SKM-1 treated with dmso at 0.1 percent for 144 hours (cell line): ENCODE measurements at regions not wholly inside any gene's neighbourhood (a gene's known extent, or its start where the extent isn't known, plus 50 kb on each side); places are given as distances from the start of the nearest gene placed in this dataset.

Source experiments
- DNase-seq: peaks from one replicate; lab custom pipeline; 2025; ENCODE audit not compliant: unreplicated experiment; lab: John Stamatoyannopoulos, UW

DNA sequence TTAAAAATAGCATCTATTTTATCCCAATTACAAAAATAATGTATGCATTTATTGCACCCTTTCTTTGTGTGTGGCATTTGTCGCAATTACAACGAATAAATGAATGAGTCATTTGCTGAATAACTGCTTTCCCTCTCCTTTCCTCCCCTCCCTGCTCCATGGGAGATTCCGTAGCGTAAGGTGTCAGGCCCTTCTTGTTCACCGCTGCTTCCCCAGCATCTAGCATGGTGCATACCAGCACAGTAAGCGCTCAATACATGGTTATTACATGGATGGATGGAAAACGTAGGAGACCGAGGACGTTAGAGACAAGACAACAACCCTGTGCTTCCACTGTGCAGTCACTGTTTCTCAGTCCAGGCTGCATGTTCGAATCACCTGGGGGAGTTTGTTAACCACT is 336.0 kb upstream of the EEF2KMT start:
- DNase-seq, result no peak

DNA sequence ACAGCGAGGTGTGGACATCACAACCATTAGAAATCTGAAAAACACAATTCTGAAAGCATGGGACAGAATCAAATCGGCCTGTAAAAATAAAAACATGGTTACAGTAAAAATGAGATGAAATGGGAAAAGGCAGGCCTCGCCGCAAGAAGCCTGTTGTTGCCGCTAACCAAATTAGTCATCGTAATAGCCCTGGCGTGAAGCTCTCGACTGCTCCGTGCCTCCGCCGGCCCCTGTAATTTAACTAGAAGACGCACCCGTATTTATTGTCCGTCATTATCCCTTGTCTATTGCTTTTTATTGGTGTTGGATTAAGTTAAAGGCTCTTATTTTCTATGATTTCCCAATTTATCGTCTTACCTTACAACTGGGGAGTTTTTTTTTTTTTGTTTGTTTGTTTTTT is 334.6 kb upstream of the EEF2KMT start:
- no peak for DNase-seq

DNA sequence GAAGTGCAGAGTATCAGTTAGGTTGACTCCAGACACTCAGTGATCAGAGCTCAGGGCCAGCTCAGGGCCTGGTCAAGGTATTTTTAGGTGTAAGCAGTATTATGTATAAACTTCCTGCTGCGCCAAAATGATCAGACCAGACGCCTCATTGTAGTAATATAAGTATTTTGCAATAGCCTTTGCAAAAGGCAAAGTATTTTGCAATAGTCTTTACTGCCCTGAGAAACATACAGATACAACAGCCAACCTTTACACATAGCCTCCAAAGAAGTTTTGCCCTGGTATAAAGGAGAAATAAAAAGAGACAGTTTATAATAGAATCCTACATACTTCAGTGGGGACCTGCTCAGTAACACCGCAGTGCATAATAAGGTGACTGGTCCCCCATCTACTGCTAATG is 333.0 kb upstream of the EEF2KMT start:
- no peak for DNase-seq

DNA sequence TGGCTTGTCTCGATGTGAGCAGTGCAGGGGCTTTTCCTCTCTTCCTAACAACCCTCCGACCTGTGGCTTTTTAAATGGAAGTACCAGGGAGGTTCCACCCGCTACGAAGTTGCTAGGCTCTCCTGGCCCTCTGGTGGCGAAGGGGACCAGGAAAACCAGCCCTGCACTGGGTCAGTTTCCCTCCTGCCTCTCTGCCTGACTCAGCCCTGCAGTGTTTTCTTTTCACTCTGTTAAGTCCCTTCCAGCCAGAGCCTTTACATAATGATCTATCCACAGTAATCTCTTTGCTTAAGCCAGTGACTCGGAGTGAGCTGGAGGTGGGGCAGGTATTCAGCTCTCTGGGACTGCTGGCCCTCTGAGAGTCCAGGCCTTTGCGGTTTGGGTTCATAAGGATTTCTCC is 331.3 kb upstream of the EEF2KMT start:
- DNase-seq, result no peak

DNA sequence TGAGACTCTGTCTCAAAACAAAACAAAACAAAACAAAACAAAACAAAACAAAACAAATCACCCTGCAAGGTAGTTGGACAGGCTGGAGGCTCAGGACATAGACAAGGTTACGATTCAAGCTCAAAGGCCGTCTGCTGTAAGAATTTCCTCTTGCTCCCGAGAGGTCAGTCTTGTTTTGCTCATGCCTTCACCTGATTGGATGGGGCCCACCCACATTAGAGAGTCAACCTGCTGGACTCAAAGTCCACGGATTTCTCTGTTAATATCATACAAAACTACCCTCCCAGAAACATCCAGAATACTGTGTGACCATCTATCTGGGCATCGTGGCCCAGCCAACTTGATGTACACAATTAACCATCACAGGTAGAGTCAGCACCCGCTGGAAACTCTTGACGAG is 330.0 kb upstream of the EEF2KMT start:
- DNase-seq, result no peak

DNA sequence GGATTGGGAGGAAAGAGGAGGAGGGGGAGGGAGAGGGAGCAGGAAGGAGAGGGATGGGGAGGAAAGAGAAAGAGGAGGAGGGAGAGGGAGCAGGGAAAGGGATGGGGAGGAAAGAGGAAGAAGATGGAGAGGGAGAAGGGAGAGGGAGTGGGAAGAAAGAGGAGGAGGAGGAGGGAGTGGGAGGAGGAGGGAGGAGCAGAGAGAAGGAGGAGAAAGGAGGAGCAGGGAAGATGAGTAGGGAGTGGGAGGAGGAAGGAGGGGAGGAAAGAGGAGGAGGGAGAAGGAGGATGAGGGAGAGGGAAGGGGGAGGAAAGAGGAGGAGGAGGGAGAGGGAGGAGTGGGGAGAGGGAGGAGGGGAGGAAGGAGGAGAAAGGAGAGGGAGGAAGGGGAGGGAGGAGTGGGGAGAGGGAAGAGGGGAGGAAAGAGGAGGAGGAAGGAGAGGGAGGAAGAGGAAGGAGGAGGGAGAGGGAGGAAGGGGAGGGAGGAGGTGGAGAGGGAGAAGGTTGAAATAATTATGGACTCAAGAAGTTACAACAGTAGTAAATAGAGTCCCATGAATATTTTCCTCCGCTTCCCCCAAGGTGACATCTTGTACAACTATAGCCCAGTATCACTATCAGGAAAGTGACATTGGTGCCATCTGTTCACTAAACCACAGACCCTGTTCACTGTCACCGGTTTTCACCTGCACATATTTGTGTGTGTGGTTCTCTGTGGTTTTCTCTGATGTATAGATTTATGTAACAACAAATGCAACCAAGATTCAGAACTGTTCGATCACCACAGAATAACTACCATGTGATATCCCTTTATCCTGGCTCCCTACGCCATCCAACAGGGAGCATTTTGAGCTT is 325.3 kb upstream of the EEF2KMT start:
- no peak for DNase-seq

DNA sequence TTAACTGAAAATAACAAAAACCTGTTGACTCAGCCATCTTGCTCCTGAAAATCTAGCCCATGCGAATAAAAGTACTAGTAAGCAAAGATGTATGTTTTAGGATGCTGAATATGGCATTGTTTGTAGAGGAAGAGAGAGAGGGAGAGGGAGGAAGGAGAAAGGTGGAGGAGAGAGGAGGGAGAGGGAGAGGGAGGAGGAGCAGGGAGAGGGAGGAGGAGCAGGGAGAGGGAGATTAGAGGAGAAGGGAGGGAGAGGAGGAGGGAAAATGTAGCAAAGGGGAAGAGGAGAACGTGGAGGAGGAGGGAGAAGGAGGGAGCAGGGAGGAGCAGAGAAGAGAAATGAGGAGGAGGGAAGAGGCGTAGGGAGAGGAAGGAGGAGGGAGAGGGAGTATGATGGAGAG is 324.5 kb upstream of the EEF2KMT start:
- no peak for DNase-seq

DNA sequence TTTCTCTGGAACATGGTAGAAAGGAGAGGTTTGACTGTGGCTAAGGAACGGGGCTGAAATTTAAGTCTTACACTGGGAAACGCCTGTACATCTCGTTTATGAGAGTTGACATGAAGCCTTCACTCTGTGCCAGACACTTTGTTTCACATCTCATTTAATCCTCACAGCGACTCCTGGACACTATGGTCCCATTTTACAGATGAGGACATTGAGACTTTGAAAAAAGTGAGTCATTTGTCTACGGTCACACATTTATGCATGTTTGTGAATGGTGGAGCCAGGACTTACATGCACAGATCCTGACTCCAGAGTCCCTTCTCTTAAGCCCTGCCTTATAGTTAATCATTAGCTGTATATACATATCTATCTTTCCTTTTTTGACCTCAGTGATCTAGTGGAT is 318.4 kb upstream of the EEF2KMT start:
- DNase-seq, result no peak

DNA sequence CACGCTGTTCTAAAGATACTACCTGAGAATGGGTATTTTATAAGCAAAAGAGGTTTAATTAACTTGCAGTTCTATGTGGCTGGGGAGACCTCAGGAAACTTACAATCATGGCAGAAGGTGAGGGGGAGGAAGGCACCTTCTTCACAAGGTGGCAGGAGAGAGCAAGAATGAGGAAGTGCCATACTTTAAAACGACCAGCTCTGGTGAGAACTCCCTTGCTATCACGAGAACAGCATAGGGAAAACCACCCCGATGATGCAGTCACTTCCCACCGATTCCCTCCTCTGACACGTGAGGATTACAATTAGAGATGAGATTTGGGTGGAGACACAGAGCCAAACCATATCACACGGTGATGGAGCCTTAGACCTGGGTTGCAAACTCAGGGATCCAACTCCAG is 317.5 kb upstream of the EEF2KMT start:
- no peak for DNase-seq

DNA sequence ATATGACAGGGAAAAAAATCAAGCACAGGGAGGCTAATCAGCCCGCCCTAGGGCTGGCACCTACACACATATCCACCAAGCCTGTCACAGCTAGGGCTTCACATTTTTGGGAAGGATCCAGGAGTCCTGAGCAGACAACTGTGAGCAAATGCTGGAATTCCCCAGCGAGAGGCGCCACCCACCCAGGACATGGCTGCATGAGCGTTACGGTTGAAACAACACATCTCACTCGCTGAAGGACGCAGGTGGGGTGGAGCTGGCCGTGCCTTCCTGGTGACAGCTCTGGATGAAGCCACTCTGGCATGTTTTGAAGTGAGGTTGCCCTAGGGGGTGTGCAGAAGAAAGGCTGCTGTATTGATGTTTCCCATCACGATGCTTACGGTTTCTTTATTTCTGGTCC is 315.1 kb upstream of the EEF2KMT start:
- DNase-seq, result no peak

DNA sequence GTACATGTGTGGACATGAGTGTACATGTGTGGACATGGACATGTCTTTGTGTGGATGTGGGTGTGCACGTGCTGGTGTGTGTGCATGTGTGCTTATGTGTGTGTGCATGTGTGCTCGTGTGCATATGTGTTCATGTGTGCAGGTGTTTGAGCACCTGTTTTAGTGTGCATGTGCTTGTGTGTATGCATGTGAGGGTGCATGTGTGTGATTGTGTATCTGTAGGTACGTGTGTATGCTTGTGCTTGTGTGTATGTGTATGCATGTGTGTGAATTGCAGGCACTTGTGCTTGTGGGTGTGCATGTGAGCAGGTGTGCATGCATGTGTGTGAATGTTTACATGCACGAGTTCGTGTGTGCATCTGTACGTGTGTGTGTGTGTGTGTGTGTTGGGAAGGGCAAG is 300.6 kb upstream of the EEF2KMT start:
- DNase-seq, result no peak

DNA sequence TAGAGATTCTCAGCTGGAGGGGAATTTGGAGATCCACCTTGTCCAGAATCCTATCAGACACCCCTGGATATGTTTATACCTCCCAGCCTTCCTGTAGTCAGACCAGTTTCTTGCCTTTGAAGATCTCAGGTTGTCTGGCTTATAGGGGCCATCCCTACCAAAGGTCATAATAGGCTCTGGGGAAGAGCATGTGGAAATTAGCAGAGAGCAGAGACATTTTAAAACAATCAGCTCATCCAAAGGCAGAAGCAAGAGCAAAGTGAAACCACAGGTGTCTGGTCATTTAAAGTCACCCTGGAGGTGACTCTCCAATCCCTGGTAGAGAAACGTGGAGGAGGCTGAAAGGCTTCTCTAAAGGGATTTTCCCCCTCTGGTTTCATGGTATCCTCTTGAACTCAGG is 299.3 kb upstream of the EEF2KMT start:
- no peak for DNase-seq

DNA sequence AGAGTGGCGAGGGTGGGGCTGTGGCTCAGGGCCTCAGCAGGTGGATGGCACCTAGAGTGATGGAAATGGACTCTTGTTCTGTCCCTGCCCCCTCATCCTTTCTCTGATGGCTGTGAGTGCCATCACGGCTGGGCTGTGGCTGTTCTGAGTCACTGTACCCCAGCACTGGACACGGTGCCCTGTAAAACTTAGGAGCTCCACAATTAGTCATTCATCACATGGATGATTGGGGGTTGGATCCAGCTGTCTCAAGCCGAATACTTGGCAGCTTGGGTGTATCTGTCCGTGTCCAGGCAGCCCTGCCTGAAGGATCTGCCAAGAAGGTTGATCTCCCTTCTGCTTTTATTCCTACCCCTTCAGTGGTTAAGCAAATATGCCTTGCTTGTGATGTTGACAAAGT is 295.5 kb upstream of the EEF2KMT start:
- DNase-seq, result no peak

DNA sequence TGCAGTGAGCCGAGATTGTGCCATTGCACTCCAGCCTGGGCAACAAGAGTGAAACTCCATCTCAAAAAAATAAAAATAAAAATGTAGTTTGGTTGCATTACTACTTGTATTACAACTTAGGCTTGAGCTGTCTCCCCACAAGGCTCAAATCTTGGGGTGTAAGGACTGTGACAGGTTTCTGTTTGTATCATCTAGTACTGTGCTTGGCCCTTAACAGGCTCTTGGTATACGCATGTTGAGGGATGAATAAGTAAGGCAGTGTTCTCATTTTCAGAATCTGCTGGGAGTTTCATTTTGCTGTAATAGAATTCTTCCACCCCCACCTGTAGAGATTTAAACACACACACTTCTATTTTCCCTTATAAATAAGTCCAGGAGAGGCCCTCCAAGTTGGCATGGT is 289.4 kb upstream of the EEF2KMT start:
- DNase-seq, result no peak

DNA sequence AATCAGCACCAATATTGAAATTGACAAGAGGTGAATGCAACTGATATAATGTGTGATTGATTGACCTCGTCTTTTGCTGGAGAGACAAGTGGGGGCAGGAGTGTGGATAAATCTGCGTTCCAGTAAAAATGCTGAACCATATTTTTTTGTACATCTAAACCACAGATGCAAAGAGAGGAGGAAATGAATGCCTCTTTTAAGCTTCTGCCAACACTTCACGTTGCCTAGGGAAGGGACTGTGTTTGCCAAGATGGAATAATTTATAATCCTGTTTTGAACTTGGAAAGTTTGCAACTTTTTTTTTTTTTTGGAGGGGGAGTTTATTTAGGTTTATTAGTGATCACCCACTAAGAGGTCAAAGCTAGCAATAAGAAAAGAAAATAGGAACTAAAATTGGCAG is 288.2 kb upstream of the EEF2KMT start:
- no peak for DNase-seq

DNA sequence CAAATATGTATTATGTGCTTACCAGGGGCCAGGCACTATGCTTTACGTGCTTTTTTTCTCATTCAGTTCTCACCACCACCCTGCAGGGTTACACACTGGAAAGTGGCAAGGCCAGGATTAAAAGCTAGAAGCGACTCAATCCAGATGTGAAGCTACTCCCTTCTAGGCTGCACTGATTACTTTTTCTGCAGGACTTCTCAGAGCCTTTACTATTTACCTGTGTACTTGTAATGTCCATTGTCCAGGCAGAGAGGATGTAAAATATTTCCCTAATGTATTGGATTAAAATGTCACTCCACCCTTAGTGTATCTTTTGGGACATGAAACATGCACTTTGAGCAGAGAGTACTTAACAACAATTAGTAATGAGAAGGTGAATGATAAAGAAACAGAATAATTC is 287.5 kb upstream of the EEF2KMT start:
- DNase-seq, result no peak

DNA sequence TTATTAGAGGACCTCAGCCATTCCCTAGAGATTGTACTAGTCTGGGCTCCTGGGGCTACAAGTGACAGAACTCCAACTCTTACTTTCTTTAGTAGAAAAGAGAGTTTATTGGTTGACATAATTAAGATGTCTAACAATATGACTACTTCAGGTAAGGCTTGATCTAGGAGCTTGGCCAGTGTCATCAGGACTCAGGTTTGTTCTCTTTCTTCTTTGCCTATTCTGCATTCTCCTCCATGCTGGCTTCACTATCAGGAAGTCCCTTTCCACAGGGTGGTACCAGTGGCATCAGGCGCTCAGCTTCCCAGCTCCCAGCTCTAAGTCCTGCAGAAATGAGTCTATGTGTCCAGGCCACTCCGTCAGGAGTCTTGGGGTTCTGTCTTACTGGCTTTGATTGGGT is 286.1 kb upstream of the EEF2KMT start:
- no peak for DNase-seq

DNA sequence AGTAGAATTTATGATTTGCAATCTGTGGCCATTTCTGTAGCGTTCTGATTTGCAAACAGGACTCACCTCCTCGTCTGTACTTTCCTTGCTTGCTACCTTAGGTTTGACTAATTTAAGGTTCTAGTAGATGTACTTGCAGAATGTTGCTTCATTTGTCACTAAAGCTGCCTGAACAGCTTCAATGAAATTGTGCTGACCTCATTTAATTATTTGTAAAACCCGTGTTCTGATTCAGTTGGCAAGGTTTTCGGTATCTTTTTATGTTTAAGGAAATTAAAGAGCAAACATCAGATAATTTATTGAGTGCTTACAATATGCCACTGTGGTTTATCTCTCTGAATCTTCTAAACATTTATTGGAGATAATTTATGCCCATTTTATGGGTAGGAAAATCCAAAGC is 284.9 kb upstream of the EEF2KMT start:
- no peak for DNase-seq

DNA sequence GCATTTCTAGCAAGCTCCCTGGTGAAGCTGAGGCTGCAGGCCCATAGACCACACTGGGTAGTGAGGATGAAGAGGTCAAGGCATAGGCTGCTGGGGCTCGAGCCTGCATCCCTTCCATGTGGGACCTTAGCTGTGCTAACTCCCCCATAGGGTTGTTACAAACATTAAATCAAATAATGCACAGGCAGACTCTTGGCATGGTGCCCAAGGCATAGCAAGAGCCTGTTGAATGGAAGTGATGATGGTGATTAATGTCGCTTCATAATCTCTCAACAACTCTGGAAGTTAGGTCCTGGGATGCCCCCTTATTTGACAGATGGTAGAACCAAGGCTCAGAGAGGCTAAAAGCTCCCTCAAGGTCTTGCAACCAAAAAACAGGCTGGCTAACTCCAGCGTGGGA is 283.9 kb upstream of the EEF2KMT start:
- DNase-seq, result no peak

DNA sequence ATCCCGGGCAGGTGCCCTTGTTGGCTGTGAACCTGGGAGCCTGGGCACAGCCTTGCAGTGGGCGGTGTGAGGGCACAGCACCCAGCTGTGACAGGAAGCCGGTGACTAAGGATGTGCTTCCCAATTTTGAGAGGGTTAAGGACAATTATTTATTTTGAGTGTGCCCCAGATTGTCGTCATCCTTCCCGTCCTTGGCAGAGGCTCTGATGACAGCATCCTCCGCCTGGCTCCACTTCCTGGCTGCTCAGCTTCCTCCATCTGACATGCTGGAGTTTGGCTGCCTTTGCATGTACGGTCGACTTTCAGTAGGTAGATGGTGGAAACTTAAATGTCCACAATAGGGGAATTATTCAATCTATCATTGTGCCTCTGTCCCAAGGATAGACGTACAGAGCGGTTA is 282.4 kb upstream of the EEF2KMT start:
- DNase-seq, result no peak

DNA sequence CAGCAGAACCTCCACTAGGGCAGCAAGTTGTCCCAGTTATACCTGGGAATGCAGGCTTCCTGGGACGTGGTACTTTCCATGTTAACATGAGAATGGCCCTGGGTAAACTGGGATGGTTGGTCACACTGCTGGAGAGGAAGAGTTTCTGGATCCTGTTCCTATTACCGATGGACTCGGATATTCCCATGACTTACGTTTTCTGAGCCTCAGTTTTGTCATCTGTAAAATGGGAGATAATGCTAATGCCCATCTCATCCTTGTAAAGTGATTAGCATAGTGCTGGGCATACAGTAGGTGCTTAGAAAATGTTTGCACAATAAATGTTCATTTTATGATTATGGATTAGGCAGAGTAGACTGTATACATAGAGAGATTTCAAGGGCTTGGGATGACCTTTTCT is 280.9 kb upstream of the EEF2KMT start:
- DNase-seq, result no peak

DNA sequence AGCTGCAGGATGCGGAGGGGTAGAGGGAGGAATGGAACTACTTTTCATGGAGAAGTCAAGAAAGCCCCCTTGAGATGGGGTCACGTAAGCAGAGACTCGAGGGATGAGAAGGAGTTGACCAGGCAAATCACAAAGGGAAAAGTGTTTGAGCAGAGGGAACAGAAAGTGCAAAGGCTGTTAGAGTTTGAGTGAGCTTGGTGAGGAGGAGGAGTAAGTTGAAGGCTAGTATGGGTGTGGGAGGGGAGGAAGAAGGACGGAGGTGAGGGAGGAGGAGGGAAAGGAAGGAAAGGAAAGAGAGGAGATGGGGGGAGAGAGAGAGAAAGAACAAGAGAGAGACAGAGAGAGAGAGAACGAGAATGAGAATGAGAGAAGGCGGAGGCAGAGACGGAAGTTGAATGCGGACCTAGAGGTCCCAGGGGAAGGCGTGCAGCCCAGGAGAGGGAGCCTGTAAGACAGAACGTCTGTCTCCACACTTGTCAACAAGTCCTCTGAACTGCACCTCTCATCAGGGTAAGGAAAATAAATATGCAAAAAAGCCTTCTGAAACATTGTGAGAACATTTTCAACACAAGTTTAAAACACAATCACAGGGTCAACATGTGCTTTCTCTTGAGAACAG is 279.8 kb upstream of the EEF2KMT start:
- DNase-seq, result no peak

DNA sequence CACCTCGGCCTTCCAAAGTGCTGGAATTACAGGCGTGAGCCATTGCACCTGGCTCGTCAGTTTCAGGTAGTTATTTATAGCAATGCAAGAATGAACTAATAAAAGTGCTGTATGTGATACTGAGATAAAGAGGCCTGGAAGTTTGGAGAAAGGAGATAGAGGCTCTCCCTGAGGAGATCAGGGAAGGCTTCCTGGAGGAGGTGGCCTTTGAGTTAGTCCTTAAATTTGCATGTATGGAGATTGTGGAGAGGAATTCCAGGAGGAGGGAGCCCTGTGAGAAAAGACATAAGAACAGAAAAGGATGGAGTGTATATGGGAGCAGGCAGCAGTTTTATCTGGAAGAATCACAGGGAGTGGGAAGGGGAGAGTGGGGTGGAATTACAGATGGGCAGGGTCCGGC is 276.6 kb upstream of the EEF2KMT start:
- DNase-seq, result no peak
